DMS 273 (cell line): ENCODE measurements at regions not wholly inside any gene's neighbourhood (a gene's known extent, or its start where the extent isn't known, plus 50 kb on each side); places are given as distances from the start of the nearest gene placed in this dataset.
"Not testable (repeated sequence)": the region's sequence is repeated elsewhere in the genome, so short reads cannot be mapped to it uniquely, and the experiment has no call there.

Experiments used
- DNase-seq: peaks from one replicate; lab custom pipeline; 2025; ENCODE audit not compliant: unreplicated experiment; lab: John Stamatoyannopoulos, UW

DNA sequence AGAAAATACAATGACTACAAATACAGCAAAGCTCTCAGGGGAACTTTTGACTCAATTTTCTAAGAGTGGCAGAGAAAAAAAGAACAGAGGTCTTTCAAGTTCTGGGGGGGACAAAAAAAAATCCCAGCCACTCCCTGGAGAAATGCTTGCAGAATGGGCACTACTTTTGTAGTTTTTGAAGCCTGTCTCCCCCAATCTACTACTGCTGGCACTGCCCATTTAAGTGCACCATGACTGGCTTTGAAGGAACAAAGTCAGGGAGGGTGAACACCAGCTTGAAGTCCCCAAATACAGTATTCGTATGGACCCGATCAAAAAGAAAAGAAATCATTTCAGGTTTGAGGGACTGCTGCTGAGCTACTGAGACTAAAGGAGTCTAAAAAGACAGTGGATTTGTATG is 1824.4 kb downstream of the ARAP2 start:
- no peak for DNase-seq

DNA sequence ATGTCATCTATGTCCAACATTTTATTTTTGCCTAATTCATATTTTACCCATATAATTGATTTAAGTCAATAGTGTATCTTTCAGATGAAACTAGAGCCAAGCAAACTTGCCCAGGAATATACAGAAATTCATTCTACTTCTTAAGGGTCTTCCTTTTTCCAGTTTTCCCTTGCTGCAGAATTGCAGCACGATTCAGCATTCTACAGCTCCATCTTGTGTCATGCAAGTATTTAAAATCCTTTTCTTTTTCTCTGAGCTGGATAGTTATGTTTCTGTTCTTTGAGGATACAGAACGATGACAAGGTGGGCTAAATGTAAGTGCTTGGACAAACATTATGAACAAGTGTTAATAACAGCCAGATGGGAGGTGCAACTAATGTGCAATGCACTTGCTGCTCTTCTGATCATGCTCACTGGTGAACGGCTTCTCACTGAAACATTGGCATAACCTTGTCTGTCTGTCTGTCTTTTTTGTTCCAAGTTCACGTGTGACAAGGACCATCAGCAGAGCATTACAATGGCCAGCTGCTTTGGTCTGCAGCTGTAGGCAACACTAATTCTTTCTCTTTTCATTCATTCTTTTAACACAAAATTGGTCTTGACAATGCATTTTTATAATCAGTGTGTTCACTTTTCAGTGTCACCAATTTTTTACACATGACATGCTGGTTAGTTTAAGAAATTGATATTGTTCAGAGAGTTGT is 1821.7 kb downstream of the ARAP2 start:
- DNase-seq: no peak

DNA sequence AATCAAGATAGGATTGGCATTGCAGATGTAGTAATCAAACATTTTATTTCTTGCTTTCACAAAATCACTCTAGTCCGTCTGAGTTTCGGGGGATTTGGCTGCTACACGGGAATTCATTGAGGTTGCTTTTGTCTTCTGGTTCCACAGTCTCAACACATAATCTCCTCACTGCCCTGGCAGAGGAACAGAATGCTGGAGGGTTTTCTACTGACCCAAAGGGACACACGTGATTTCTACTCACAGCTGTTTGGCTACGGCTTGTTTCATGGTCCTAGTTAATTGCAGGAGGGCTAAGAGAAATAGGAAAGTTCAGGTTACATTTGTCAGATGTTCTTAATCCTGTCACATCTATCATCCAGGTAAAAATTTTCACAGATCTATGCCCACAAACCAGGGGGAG is 1811.6 kb downstream of the ARAP2 start:
- no peak for DNase-seq

DNA sequence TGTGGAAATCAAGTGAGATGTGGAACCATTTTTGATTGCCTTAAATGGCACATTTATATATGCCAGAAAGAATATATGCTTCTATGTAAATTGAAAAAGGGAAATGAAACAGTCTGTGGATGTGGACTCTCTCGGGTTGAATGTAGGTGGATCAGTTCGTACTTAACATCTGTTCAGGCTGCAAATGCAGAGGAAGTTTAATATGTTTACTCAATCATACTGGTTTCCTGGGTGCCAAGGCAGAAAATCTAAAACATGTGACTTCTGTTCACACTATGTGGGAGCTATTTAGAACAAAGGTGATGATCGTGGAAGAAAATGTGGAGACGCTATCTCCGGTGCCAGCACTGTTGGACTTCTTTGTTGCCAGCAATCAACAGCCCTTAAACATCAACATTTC is 1809.9 kb downstream of the ARAP2 start:
- not testable (repeated sequence) for DNase-seq

DNA sequence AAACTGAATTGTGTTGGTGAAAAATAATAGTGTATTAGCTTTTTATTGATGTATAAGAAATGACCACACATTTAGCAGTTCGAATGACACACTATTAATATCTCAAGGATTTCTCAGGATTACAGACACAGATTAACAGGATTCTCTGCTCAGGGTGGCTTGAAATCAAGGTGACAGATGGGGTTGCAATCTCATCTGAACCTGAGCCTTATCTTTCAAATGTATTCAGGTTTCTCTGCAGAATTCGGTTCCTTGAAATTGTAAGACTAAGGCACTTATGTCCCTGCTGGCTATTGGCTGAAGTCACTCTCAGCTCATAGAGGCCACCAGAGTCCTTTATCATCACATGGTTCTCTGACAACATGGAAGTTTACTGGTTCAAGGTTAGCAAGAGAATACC is 1780.1 kb downstream of the ARAP2 start:
- no peak for DNase-seq

DNA sequence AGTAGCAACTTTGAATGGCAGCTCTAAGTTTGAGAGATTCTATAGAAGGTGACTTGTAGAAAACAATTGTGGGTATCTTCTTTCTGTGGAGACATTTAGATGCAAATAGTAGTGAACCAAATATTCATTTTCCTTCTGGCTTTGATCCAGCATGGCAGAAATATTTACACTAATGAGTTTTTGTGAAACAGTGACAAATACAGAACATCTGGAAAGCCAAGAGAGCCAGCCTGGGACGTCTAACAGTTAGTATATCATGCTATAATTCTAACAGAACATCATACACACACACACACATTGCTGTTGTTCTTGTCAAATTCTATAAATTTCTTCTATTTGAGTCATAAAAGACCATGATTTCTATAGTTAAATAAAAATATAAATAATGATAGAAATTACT is 1777.9 kb downstream of the ARAP2 start:
- DNase-seq: no peak

DNA sequence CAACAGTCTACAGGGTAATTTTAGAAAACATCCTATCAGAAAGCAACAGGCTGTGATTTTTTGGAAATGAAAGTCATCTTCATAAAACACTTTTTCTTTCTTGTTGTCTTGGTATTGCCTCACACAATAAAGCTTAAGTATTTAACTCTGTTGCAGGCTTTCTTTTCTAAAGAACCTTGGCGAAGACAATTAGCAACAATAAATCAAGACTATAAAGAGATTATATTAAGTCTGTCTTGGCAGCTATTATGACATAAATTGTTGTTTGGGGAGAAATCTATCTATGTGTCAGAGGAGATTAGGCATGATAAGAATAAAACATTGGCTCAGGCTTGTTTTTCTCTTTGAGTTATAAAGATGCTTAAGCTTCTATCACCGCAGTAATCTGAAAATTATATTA is 1774.8 kb downstream of the ARAP2 start:
- DNase-seq: no peak

DNA sequence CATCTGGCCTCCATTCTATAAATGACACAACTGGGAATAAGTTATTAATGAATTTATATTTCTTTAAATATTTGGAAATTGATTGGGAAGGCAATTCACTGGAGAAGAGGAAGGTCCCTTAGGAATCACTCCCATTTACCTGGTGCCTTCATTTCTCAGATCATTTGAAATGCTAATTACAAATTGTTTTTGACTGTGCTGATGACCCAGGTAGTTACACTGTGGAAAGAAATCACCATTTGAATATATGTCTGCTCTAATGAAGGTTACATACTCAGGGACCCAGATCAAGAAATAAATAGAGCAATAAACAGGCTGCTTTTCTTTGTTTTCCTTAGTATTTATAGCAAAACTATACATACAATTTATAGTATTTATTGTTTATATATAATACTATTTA is 1759.1 kb downstream of the ARAP2 start:
- no peak for DNase-seq

DNA sequence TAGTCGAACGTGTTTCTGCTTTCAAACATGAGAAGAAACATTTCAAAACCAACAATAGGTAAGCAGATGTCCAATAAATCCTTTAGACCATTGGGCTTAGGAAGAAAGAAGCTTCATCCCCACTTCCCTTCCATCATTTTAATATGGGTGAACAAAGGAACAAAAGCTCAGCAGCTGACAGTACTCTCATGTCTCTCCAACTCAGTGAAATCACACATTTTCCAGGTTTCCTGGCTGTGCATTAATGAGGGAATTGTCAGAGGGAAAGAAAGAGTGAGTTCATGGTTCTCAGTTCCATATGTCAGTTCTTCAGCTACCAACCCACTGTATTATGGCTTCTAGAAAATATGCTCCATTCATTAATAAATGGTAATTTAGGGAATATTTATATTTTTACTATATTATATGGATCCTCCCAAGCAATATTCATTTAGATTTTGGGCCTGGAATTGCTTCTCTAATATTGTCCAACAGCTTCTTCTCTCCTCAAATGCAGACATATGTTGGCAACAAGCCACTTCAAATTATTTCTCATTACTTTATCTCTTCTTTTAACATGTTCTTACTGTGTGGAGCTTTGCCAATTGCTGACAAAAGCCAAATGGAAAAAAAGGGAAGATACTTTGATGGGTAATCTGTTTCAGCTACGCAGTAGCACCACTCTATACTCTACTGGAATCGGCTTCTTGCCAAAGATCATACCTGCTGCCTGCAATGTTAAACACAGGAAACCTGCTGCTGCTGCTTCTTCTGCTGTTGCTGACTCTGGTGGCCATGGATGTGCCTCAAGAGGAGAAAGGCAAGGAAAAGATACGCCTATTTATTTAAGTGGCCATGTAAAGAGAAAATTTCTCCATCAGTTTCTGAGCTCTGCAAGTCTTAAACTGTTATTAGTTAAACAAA is 1757.6 kb downstream of the ARAP2 start:
- DNase-seq: no peak

DNA sequence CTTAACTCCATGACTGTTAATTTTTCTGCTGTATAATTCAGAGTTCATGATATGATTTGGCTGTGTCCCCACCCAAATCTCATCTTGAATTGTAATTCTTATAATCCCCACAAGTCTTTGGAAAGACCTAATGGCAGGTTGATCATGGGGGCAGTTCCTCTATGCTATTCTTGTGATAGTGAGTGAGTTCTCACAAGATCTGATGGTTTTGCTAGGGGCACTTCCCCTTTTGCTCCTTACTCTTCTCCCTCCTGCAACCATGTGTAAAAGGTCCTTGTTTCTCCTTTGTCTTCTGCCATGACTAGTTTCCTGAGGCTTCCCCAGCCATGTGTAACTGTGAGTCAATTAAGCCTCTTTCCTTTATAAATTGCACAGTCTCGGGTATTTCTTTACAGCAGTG is 1751.9 kb downstream of the ARAP2 start:
- DNase-seq: no peak

DNA sequence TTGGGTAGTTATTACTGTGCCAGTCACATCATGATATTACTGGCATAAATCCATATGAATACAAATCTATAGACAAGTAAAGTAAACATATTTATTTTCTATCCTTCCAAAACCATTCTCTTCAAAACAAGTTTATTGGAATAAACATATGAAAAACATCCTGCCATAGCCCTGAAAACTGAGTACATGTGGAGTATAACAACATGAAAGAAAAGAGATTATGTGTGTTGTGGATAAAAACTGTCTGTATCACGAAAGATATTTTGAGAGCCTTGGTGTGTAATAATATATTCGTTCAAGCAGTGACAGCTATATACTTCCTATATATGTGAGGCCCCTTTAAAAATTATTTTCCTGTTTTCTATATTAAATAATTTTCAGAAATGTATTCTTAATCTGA is 1742.2 kb downstream of the ARAP2 start:
- no peak for DNase-seq

DNA sequence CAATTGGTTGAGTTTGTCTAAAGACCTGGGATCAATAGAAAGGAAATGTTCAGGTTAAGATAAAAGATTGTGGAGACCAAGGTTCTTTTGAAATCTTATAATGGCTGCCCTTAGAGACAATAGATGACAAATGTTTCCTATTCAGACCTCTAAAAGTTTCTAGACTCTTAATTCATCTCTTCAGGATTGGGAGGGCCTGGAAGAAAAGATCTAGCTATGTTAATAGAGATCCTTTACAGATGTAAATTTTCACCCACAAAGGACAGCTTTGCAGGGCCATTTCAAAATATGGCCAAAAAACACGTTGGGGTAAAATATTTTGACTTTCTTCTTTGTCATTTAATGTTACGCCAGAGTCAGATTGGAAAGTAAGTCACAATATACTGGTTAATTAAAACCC is 1739.6 kb downstream of the ARAP2 start:
- DNase-seq: not testable (repeated sequence)

DNA sequence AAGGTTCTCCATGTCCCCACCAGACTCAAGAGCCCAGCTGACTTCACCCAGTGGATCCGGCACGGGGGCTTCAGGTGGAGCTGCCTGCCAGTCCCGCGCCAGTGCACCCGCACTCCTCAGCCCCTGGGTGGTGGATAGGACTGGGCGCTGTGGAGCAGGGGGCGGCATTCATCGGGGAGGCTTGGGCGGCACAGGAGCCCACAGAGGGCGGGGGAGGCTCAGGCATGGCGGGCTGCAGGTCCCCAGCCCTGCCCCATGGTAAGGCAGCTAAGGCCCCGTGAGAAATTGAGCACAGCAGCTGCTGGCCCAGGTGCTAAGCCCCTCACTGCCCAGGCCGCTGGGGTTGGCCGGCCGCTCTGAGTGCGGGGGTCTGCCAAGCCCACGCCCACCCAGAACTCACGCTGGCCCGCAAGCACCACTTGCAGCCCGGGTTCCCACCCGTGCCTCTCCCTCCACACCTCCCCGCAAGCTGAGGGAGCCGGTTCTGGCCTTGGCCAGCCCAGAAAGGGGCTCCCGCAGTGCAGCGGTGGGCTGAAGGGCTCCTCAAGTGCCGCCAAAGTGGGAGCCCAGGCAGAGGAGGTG is 1737.7 kb downstream of the ARAP2 start:
- not testable (repeated sequence) for DNase-seq

DNA sequence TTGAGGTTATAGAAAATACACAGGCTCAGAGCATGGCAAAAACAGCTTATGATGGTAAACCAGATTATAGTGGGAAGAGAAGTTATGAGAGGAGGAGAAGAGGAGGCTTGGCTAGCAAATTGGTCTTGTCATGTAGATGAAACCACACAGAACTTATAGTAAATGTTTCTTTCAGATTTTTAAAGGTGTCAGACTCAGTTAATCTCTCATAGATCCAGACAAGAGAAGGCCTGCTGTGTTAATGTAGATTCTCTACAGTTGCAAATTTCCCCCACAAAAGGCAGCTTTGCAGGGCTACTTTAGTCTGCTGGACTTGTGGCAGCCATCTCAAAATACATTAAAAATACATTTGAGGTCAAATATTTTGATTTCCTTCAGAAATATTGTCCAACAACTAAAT is 1731.7 kb downstream of the ARAP2 start:
- DNase-seq: no peak

DNA sequence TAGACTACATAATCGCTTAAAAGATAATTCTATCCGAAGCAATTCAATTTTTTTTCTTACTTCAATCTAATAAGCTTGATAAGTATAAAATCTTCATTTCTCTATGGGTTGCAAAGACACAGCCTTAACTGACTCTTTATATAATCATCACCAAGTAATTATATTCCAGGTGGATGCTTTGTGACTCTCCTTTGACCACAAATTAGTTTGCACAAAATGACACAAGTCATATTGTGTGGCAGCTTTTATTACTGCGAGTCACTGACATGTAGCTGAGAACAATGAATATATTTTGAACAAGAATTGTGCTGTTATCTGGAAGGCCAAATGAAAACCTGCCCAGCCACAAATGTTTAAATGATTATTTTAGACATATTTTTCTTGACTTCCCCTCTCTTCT is 1727.8 kb downstream of the ARAP2 start:
- DNase-seq: no peak

DNA sequence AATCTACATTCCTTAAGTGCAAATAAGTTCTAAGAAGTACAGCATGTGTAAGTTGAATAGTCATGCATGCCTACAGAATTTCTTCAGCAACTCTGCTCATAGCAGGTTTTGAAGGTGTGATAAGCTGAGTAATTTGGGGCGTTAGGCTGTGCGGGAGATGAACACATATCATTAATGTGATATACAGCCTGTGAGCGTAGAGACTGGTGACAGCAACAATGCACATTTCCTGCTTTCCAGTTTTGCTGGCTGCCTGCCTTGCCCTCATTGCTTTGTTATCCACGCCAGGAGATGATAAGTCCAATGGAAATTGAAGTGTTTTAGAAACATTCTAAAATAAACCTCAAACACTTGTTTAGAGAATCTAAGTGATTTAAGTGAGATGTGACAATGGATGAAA is 1709.4 kb downstream of the ARAP2 start:
- no peak for DNase-seq

DNA sequence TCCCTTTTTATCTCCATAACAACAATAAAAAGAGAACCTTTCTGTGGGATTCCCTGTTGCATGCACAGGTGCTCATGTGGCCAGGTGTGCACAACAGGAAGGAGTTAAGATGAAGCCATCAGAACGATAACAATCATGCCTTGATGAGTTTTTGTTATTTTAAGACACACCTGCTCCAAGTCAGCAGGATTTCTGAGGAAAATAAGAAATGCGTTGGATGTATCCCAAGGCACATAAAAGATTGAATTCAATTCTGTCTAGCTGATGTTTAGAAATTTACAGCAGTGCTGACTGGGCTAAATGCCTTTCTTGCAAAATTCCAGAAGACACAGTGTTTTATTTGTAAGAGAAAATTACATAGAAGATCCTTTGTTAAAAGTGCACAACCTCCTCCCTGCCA is 1678.2 kb downstream of the ARAP2 start:
- no peak for DNase-seq

DNA sequence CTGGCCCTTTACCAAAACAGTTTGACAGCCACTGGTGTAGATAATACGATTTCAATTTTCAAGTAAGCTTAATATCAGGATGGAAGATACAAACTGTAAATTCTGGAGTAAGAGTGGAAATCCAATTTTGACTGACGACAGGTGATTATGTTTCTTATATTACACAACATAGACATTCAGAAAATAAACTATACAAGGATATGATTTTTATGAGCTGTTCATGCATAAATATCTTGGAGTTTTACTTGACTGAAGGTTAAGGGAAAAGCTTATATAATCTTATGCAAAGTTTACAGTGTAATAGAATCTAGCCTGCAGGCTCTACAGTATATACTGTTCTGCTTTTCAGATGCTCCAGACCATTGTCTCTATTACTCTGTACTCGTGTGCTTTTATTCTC is 1672.3 kb downstream of the ARAP2 start:
- no peak for DNase-seq

DNA sequence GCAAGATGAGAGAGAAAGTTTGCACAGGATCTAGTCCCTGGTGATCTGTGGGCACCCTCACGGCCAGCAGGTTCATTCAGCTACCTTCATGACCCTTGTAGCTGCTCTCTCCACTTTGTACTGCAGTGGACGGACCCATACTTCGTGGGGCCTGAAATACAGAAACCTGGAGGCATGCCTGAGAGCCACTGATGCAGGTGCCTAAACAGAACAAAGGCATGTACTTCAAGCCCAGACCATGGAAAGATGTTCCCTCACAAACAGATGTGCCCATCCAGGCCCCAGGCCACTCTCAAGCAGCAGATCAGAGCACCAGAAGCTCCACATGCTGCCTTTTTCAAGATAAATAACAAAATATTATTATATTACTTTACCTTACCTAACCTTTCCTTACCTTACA is 1629.0 kb downstream of the ARAP2 start:
- no peak for DNase-seq

DNA sequence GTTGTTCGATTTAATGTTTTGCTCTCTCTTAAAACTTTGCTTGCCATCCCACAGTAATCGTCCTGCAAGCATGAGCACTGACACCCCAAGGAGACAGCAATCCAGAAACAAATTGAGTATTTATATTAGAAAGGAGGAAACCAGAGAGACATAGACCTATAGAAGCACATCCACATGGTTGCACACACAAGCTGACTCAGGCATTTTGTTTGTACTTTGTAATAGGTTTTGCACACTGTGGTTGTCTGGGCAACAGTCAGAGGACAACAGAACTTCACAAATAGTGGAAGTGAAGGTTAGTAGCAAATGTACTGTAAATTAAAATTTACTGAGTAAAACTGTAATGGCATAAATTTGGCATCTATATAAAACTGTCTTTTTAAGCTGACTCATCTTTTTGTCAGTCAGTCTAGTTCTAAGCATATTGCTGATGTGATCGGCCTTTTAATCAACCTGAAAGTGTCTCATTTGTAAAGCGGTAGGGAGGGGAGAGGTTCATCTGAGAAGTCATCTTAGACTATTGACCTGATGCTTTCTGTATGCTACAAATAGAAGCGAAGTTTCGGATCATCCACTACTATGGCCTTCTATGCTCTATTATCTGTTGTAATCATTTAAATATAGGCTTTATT is 1624.7 kb downstream of the ARAP2 start:
- DNase-seq: no peak

DNA sequence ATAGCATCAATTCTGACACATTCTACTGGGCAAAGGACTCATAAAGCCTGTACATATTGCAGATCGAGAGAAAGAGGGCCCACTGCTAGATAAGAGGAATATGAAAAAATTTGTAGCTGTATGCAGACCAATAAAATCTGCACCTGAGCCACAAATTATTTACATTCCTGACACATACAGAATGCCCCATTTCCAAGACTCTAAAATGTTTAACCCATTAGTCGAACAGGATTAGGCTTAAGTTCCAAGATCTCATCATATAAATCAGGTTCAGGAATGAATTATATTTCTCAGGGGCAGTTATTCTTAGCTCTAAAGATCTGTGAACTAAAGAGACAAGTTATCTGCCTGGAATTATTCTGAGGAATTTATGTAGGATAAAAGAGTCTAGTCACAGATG is 1615.8 kb downstream of the ARAP2 start:
- DNase-seq: no peak

DNA sequence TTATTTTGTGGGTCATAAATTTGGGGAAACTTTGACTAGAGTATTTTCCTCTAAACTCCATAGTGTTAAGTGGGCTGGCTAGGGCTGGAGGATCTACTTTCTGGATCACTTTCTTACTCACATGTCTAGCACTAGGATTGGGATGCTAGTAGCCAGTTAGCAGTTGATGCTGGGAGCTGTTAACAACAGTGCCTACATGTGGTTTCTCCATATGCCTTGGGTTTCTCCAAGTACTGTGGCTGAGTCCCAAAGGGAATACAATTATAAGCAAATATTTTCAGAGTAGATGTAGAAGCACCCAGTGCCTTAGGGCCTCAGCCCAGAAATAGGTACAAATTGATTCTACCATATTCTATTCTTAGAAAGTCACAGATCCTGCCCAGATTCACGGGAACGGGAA is 1614.9 kb downstream of the ARAP2 start:
- DNase-seq: no peak
